Effector CD8-positive, alpha-beta T cell (primary cell): ENCODE measurements at regions not wholly inside any gene's neighbourhood (a gene's known extent, or its start where the extent isn't known, plus 50 kb on each side); places are given as distances from the start of the nearest gene placed in this dataset.

Experiments
- DNase-seq: peaks from one replicate; lab custom pipeline; 2025; lab: John Stamatoyannopoulos, UW

- DNase-seq: no peak
Measured at GRCh38 chr4:129167640-129168260, 71.8 kb downstream of the C4orf33 start.

- no peak for DNase-seq
Measured at GRCh38 chr4:129172181-129172580, 76.2 kb downstream of the C4orf33 start.

- DNase-seq: no peak
Measured at GRCh38 chr4:129176864-129177263, 80.9 kb downstream of the C4orf33 start.

- DNase-seq: no peak
Measured at GRCh38 chr4:129179276-129179675, 83.3 kb downstream of the C4orf33 start.

- no peak for DNase-seq
Measured at GRCh38 chr4:129189630-129190029, 93.7 kb downstream of the C4orf33 start.

- no peak for DNase-seq
Measured at GRCh38 chr4:129193357-129194100, 97.6 kb downstream of the C4orf33 start.

- no peak for DNase-seq
Measured at GRCh38 chr4:129208481-129208880, 112.5 kb downstream of the C4orf33 start.

GRCh38 chr4:129213692-129214091 lies 117.7 kb downstream of the C4orf33 start:
- DNase-seq: no peak

GRCh38 chr4:129218360-129218759 lies 122.4 kb downstream of the C4orf33 start:
- DNase-seq: no peak

GRCh38 chr4:129218897-129219296 lies 122.9 kb downstream of the C4orf33 start:
- no peak for DNase-seq

- DNase-seq: no peak
Measured at GRCh38 chr4:129220254-129220653, 124.3 kb downstream of the C4orf33 start.

GRCh38 chr4:129223945-129224344 lies 128.0 kb downstream of the C4orf33 start:
- DNase-seq: no peak

- no peak for DNase-seq
Measured at GRCh38 chr4:129230846-129231245, 134.9 kb downstream of the C4orf33 start.

- no peak for DNase-seq
Measured at GRCh38 chr4:129231945-129232588, 136.1 kb downstream of the C4orf33 start.

GRCh38 chr4:129232589-129233337 lies 136.8 kb downstream of the C4orf33 start:
- no peak for DNase-seq

- DNase-seq: no peak
Measured at GRCh38 chr4:129233691-129234090, 137.7 kb downstream of the C4orf33 start.

GRCh38 chr4:129236351-129236750 lies 140.4 kb downstream of the C4orf33 start:
- DNase-seq: no peak

GRCh38 chr4:129239088-129239487 lies 143.1 kb downstream of the C4orf33 start:
- no peak for DNase-seq

GRCh38 chr4:129240816-129241215 lies 144.9 kb downstream of the C4orf33 start:
- no peak for DNase-seq

GRCh38 chr4:129246145-129246544 lies 150.2 kb downstream of the C4orf33 start:
- no peak for DNase-seq

GRCh38 chr4:129246910-129247461 lies 151.0 kb downstream of the C4orf33 start:
- DNase-seq: no peak

- DNase-seq: no peak
Measured at GRCh38 chr4:129248621-129249020, 152.7 kb downstream of the C4orf33 start.
